PC-9 (cell line): ENCODE measurements at regions not wholly inside any gene's neighbourhood (a gene's known extent, or its start where the extent isn't known, plus 50 kb on each side); places are given as distances from the start of the nearest gene placed in this dataset.

Source experiments
- EZH2 ChIP-seq: fragments of 200-600 bp; sonication (generic); IDR thresholded peaks from 2 replicates; pipeline ENCODE4 v1.8.0; 2017; ENCODE audit warnings: antibody characterized with exemption, low read depth
- TF ChIP-seq, protein P1 (sequence below): fragments of 200-600 bp; sonication (generic); conservative IDR thresholded peaks from 2 replicates; pipeline ENCODE4 v1.6.1; 2017; ENCODE audit warnings: mixed run types, antibody characterized with exemption, mild to moderate bottlenecking, moderate library complexity

DNA sequence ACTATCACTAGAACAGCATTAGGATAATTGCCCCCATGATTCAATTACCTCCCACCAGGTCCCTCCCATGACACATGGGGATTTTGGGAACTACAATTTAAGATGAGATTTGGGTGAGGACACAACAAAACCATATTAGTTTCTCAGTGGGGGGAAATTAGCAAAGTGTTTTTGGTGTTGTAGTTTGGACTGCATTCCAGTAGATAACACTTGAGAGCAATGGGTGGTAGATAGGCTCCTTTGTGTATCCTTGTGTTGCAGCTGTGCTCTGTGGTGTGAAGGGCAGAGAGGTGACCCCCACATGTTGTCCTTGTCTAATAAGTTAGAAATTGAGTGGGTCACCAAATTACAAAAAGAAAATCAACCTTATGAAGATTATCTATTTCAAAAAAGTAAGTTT, 223.8 kb downstream of the SATB1 start:
- TF ChIP-seq EZH2 = no peak
- TF ChIP-seq, protein P1, sequence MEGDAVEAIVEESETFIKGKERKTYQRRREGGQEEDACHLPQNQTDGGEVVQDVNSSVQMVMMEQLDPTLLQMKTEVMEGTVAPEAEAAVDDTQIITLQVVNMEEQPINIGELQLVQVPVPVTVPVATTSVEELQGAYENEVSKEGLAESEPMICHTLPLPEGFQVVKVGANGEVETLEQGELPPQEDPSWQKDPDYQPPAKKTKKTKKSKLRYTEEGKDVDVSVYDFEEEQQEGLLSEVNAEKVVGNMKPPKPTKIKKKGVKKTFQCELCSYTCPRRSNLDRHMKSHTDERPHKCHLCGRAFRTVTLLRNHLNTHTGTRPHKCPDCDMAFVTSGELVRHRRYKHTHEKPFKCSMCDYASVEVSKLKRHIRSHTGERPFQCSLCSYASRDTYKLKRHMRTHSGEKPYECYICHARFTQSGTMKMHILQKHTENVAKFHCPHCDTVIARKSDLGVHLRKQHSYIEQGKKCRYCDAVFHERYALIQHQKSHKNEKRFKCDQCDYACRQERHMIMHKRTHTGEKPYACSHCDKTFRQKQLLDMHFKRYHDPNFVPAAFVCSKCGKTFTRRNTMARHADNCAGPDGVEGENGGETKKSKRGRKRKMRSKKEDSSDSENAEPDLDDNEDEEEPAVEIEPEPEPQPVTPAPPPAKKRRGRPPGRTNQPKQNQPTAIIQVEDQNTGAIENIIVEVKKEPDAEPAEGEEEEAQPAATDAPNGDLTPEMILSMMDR = no peak
